HepG2 (cell line): ENCODE measurements at regions not wholly inside any gene's neighbourhood (a gene's known extent, or its start where the extent isn't known, plus 50 kb on each side); places are given as distances from the start of the nearest gene placed in this dataset.

Source experiments
- ARNTL ChIP-seq: sonication (generic); formaldehyde crosslinking; IDR thresholded peaks from 2 replicates; pipeline ENCODE4 v1.4.0; 2020; ENCODE audit warnings: mild to moderate bottlenecking, missing genetic modification reagents
- BCL6 ChIP-seq: IDR thresholded peaks from 2 replicates; pipeline ENCODE4 v1.6.1; 2016; ENCODE audit warnings: missing genetic modification reagents, missing compliant biosample characterization
- DNMT1 ChIP-seq: sonication (generic); formaldehyde crosslinking; IDR thresholded peaks from 2 replicates; pipeline ENCODE4 v1.5.1; 2020; ENCODE audit warnings: mild to moderate bottlenecking, missing genetic modification reagents
- FOXK1 ChIP-seq: sonication (generic); formaldehyde crosslinking; IDR thresholded peaks from 2 replicates; pipeline ENCODE4 v1.4.0; 2020; ENCODE audit warnings: low read depth, missing genetic modification reagents, borderline replicate concordance
- GABPA ChIP-seq, 2 experiments: IDR thresholded peaks; 2 replicates each; pipeline ENCODE4 v1.6.1; 2011 to 2016; ENCODE audit warnings: low read depth in 2 of 2, low read length in 1 of 2, missing biosample characterization in 1 of 2, missing genetic modification characterization in 1 of 2
- MED1 ChIP-seq: sonication (generic); formaldehyde crosslinking; IDR thresholded peaks from 2 replicates; pipeline ENCODE4 v1.4.0; 2020; ENCODE audit warnings: missing genetic modification reagents
- MYNN ChIP-seq: sonication (generic); formaldehyde crosslinking; IDR thresholded peaks from 2 replicates; pipeline ENCODE4 v1.4.0; 2020; ENCODE audit warnings: mild to moderate bottlenecking, low read depth, missing genetic modification reagents
- SMAD3 ChIP-seq: sonication (generic); formaldehyde crosslinking; IDR thresholded peaks from 2 replicates; pipeline ENCODE4 v1.4.0; 2020; ENCODE audit warnings: missing genetic modification reagents
- SOX6 ChIP-seq, 2 experiments: fragments of 450-650 bp in 1 of 2; sonication (generic) in 1 of 2; formaldehyde crosslinking in 1 of 2; IDR thresholded peaks; 2 replicates each; pipeline versions ENCODE4 v1.4.0 to v1.6.1; 2017 to 2020; ENCODE audit warnings: antibody characterized with exemption in 1 of 2, mild to moderate bottlenecking in 1 of 2, missing genetic modification reagents in 1 of 2
- STAT5B ChIP-seq: sonication (generic); formaldehyde crosslinking; IDR thresholded peaks from 2 replicates; pipeline ENCODE4 v1.4.0; 2020; ENCODE audit warnings: missing genetic modification reagents
- ZNF12 ChIP-seq: sonication (generic); formaldehyde crosslinking; IDR thresholded peaks from 2 replicates; pipeline ENCODE4 v1.5.0; 2020; ENCODE audit warnings: missing genetic modification reagents
- ZNF562 ChIP-seq: sonication (generic); formaldehyde crosslinking; IDR thresholded peaks from 2 replicates; pipeline ENCODE4 v1.8.0; 2022; ENCODE audit warnings: missing genetic modification reagents, borderline replicate concordance
- TF ChIP-seq, protein P1 (sequence below): sonication (generic); formaldehyde crosslinking; IDR thresholded peaks from 2 replicates; pipeline ENCODE4 v1.8.0; 2022; ENCODE audit warnings: missing genetic modification reagents, low read depth, mild to moderate bottlenecking, borderline replicate concordance
- TF ChIP-seq, protein P2 (sequence below): sonication (generic); formaldehyde crosslinking; IDR thresholded peaks from 2 replicates; pipeline ENCODE4 v1.8.1; 2023; ENCODE audit warnings: mild to moderate bottlenecking, missing genetic modification reagents
- TF ChIP-seq, protein P3 (sequence below): sonication (generic); formaldehyde crosslinking; IDR thresholded peaks from 2 replicates; pipeline ENCODE4 v1.4.0; 2020; ENCODE audit warnings: missing genetic modification reagents
- TF ChIP-seq, protein P4 (sequence below): sonication (generic); formaldehyde crosslinking; IDR thresholded peaks from 2 replicates; pipeline ENCODE4 v1.5.0; 2020; ENCODE audit warnings: missing genetic modification reagents, mild to moderate bottlenecking, borderline replicate concordance
- TF ChIP-seq, protein P5 (sequence below): IDR thresholded peaks from 2 replicates; pipeline ENCODE4 v1.4.0; 2020; ENCODE audit warnings: mild to moderate bottlenecking, missing genetic modification reagents
- TF ChIP-seq, protein P6 (sequence below): sonication (generic); formaldehyde crosslinking; IDR thresholded peaks from 2 replicates; pipeline ENCODE4 v1.4.0; 2020; ENCODE audit warnings: mild to moderate bottlenecking, missing genetic modification reagents, borderline replicate concordance

DNA sequence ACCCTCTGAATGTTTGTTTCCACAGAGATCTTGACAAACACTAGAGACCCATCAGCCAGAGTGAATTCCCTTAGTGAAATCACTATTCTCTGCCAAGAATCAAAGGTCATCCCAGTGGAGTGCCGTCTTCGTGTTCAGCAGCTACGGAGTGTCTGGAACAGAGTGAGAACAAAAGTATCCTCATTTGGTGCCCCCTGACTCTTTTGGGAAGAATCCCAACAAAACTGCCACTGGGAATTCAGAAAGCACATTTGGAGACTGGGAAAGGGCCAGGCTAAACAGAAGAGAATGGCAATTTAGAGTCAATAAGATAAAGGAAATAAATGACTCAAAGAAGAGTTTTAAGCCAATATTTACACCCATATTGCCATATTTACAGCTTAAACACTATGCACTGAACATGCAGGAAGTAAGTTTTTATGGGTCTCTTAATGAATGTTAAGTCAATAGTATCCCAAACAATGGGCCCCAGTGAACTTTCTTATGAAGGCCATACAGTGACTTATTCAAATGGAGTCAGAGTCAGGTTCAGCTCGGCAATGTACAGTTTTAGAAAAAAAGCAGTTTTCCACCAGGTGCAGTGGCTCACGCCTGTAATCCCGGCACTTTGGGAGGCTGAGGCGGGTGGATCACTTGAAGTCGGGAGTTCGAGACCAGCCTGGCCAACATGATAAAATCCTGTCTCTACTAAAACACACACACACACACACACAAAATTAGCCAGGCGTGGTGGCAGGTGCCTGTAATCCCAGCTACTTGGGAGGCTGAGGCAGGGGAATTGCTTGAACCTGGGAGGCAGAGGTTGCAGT lies 392.6 kb downstream of the KLF5 start (continued):
- TF ChIP-seq, protein P1, sequence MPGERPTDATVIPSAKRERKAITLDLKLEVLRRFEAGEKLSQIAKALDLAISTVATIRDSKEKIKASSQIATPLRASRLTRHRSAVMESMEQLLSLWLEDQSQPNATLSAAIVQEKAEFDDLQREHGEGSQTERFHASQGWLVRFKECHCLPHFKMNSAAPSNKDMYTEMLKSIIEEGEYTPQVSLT (CRISPR knock-in tag), result no peak
- TF ChIP-seq BCL6 (CRISPR knock-in tag), result peak; percentile 34; the same call in 1 of the 2 replicates
- TF ChIP-seq, protein P2, sequence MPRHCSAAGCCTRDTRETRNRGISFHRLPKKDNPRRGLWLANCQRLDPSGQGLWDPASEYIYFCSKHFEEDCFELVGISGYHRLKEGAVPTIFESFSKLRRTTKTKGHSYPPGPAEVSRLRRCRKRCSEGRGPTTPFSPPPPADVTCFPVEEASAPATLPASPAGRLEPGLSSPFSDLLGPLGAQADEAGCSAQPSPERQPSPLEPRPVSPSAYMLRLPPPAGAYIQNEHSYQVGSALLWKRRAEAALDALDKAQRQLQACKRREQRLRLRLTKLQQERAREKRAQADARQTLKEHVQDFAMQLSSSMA, result no peak
- TF ChIP-seq, protein P3, sequence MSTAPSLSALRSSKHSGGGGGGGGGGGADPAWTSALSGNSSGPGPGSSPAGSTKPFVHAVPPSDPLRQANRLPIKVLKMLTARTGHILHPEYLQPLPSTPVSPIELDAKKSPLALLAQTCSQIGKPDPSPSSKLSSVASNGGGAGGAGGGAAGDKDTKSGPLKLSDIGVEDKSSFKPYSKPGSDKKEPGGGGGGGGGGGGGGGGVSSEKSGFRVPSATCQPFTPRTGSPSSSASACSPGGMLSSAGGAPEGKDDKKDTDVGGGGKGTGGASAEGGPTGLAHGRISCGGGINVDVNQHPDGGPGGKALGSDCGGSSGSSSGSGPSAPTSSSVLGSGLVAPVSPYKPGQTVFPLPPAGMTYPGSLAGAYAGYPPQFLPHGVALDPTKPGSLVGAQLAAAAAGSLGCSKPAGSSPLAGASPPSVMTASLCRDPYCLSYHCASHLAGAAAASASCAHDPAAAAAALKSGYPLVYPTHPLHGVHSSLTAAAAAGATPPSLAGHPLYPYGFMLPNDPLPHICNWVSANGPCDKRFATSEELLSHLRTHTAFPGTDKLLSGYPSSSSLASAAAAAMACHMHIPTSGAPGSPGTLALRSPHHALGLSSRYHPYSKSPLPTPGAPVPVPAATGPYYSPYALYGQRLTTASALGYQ, result peak; percentile 71
- 0 out of 2 replicates have a peak, but pooled peaks have one; percentile 33 for TF ChIP-seq ZNF12
- TF ChIP-seq SMAD3, result no peak
- no peak for TF ChIP-seq MED1 (CRISPR knock-in tag)
- TF ChIP-seq STAT5B (CRISPR knock-in tag), result no peak
- TF ChIP-seq ARNTL (CRISPR knock-in tag), result no peak
- TF ChIP-seq SOX6 (IDR thresholded peaks at IDR 0.05), result no peak
- TF ChIP-seq SOX6 (CRISPR knock-in tag; IDR thresholded peaks at IDR 0.05), result peak; percentile 67
- no peak for TF ChIP-seq MYNN
- TF ChIP-seq, protein P4, sequence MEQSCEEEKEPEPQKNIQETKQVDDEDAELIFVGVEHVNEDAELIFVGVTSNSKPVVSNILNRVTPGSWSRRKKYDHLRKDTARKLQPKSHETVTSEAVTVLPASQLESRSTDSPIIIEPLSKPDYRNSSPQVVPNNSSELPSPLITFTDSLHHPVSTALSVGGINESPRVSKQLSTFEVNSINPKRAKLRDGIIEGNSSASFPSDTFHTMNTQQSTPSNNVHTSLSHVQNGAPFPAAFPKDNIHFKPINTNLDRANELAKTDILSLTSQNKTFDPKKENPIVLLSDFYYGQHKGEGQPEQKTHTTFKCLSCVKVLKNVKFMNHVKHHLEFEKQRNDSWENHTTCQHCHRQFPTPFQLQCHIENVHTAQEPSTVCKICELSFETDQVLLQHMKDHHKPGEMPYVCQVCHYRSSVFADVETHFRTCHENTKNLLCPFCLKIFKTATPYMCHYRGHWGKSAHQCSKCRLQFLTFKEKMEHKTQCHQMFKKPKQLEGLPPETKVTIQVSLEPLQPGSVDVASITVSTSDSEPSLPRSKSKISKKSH, result no peak
- no peak for TF ChIP-seq DNMT1 (CRISPR knock-in tag)
- TF ChIP-seq GABPA (IDR thresholded peaks at IDR 0.05; ENCODE audit: low read depth, low read length), result no peak
- no peak for TF ChIP-seq GABPA (CRISPR knock-in tag; IDR thresholded peaks at IDR 0.05; ENCODE audit: low read depth)
- TF ChIP-seq, protein P5, sequence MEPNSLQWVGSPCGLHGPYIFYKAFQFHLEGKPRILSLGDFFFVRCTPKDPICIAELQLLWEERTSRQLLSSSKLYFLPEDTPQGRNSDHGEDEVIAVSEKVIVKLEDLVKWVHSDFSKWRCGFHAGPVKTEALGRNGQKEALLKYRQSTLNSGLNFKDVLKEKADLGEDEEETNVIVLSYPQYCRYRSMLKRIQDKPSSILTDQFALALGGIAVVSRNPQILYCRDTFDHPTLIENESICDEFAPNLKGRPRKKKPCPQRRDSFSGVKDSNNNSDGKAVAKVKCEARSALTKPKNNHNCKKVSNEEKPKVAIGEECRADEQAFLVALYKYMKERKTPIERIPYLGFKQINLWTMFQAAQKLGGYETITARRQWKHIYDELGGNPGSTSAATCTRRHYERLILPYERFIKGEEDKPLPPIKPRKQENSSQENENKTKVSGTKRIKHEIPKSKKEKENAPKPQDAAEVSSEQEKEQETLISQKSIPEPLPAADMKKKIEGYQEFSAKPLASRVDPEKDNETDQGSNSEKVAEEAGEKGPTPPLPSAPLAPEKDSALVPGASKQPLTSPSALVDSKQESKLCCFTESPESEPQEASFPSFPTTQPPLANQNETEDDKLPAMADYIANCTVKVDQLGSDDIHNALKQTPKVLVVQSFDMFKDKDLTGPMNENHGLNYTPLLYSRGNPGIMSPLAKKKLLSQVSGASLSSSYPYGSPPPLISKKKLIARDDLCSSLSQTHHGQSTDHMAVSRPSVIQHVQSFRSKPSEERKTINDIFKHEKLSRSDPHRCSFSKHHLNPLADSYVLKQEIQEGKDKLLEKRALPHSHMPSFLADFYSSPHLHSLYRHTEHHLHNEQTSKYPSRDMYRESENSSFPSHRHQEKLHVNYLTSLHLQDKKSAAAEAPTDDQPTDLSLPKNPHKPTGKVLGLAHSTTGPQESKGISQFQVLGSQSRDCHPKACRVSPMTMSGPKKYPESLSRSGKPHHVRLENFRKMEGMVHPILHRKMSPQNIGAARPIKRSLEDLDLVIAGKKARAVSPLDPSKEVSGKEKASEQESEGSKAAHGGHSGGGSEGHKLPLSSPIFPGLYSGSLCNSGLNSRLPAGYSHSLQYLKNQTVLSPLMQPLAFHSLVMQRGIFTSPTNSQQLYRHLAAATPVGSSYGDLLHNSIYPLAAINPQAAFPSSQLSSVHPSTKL (CRISPR knock-in tag), result peak; percentile 84
- peak; percentile 18; the same call in 1 of the 2 replicates for TF ChIP-seq FOXK1 (CRISPR knock-in tag)
- TF ChIP-seq ZNF562 (CRISPR knock-in tag), result no peak
- TF ChIP-seq, protein P6, sequence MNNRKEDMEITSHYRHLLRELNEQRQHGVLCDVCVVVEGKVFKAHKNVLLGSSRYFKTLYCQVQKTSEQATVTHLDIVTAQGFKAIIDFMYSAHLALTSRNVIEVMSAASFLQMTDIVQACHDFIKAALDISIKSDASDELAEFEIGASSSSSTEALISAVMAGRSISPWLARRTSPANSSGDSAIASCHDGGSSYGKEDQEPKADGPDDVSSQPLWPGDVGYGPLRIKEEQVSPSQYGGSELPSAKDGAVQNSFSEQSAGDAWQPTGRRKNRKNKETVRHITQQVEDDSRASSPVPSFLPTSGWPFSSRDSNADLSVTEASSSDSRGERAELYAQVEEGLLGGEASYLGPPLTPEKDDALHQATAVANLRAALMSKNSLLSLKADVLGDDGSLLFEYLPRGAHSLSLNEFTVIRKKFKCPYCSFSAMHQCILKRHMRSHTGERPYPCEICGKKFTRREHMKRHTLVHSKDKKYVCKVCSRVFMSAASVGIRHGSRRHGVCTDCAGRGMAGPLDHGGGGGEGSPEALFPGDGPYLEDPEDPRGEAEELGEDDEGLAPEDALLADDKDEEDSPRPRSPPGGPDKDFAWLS, result no peak
